NCI-H2107 treated with DMSO at 0.1 percent for 48 hours (cell line): ENCODE measurements at regions not wholly inside any gene's neighbourhood (a gene's known extent, or its start where the extent isn't known, plus 50 kb on each side); places are given as distances from the start of the nearest gene placed in this dataset.
"Not testable (repeated sequence)": the region's sequence is repeated elsewhere in the genome, so short reads cannot be mapped to it uniquely, and the experiment has no call there.

ENCODE experiments used
- DNase-seq: peaks from one replicate; lab custom pipeline; 2025; ENCODE audit not compliant: unreplicated experiment; lab: John Stamatoyannopoulos, UW

GRCh38 chr7:81152925-81153324 is 234.1 kb upstream of the SEMA3C start:
- not testable (repeated sequence) for DNase-seq

- no peak for DNase-seq
These were observed 232.1 kb upstream of the SEMA3C start for GRCh38 chr7:81150951-81151361.

GRCh38 chr7:81143856-81144255 is 225.0 kb upstream of the SEMA3C start:
- no peak for DNase-seq

- DNase-seq: not testable (repeated sequence)
These were observed 222.7 kb upstream of the SEMA3C start for GRCh38 chr7:81141257-81142205.

GRCh38 chr7:81140775-81141174 is 221.9 kb upstream of the SEMA3C start:
- DNase-seq: no peak

GRCh38 chr7:81140252-81140651 is 221.4 kb upstream of the SEMA3C start:
- no peak for DNase-seq

- DNase-seq: no peak
These were observed 220.0 kb upstream of the SEMA3C start for GRCh38 chr7:81138870-81139269.

GRCh38 chr7:81135324-81135723 is 216.5 kb upstream of the SEMA3C start:
- DNase-seq: no peak

- no peak for DNase-seq
These were observed 209.2 kb upstream of the SEMA3C start for GRCh38 chr7:81128011-81128410.

- peak; percentile 30 for DNase-seq
These were observed 202.0 kb upstream of the SEMA3C start for GRCh38 chr7:81120803-81121202.

GRCh38 chr7:81120111-81120510 is 201.3 kb upstream of the SEMA3C start:
- no peak for DNase-seq

GRCh38 chr7:81114633-81115032 is 195.8 kb upstream of the SEMA3C start:
- DNase-seq: no peak

- no peak for DNase-seq
These were observed 193.9 kb upstream of the SEMA3C start for GRCh38 chr7:81112731-81113130.

- no peak for DNase-seq
These were observed 193.1 kb upstream of the SEMA3C start for GRCh38 chr7:81111781-81112540.

- no peak for DNase-seq
These were observed 192.5 kb upstream of the SEMA3C start for GRCh38 chr7:81111358-81111757.

GRCh38 chr7:81110673-81111072 is 191.8 kb upstream of the SEMA3C start:
- DNase-seq: peak; percentile 22

GRCh38 chr7:81098213-81098612 is 179.4 kb upstream of the SEMA3C start:
- DNase-seq: no peak

GRCh38 chr7:81094952-81095351 is 176.1 kb upstream of the SEMA3C start:
- DNase-seq: no peak

GRCh38 chr7:81081616-81082015 is 162.8 kb upstream of the SEMA3C start:
- DNase-seq: no peak

- no peak for DNase-seq
These were observed 161.7 kb upstream of the SEMA3C start for GRCh38 chr7:81080553-81080952.

- no peak for DNase-seq
These were observed 160.9 kb upstream of the SEMA3C start for GRCh38 chr7:81079746-81080145.

GRCh38 chr7:81075150-81075549 is 156.3 kb upstream of the SEMA3C start:
- DNase-seq: no peak
